Stomach (tissue), 8 donors: ENCODE measurements at regions not wholly inside any gene's neighbourhood (a gene's known extent, or its start where the extent isn't known, plus 50 kb on each side); places are given as distances from the start of the nearest gene placed in this dataset.
A peak's percentile ranks its signal among the peaks of the same experiment; 100 is the strongest.

Experiments
- DNase-seq, 2 donors: peaks; one replicate each; pipeline versions ENCODE4 v3.0.0 to v3.0.0-alpha.2; 2013 to 2019
- H3K27ac ChIP-seq, 5 donors: fragments of 200-600 bp in 4 of 5; sonication (generic) in 4 of 5; one replicate each; pipeline ENCODE4 v1.5.1; 2013 to 2019; ENCODE audit warnings: mild to moderate bottlenecking in 1 of 5, moderate library complexity in 1 of 5
- H3K27me3 ChIP-seq, 3 donors: fragments of 200-600 bp; sonication (generic); one replicate each; pipeline ENCODE4 v1.5.1; 2017 to 2019; ENCODE audit warnings: mixed run types in 1 of 3
- H3K36me3 ChIP-seq, 4 donors: fragments of 200-600 bp; sonication (generic); 1 replicate in 3 of 4; 2 replicates in 1 of 4; pipeline ENCODE4 v1.5.1; 2016 to 2019
- H3K4me1 ChIP-seq, 4 donors: fragments of 200-600 bp; sonication (generic); one replicate each; pipeline ENCODE4 v1.5.1; 2016 to 2019
- H3K4me3 ChIP-seq, 4 donors: fragments of 200-600 bp; sonication (generic) in 3 of 4; one replicate each; pipeline ENCODE4 v1.5.1; 2016 to 2019; ENCODE audit warnings: mild to moderate bottlenecking in 1 of 4
- H3K9me3 ChIP-seq, 4 donors: fragments of 200-600 bp; sonication (generic); one replicate each; pipeline ENCODE4 v1.5.1; 2016 to 2019
- EP300 ChIP-seq: sonication (generic); formaldehyde crosslinking; IDR thresholded peaks from one replicate; pipeline ENCODE4 v1.6.1; 2017; ENCODE audit warnings: antibody characterized with exemption
- POLR2A ChIP-seq, 4 donors: fragments of 450-650 bp; IDR thresholded peaks; one replicate each; pipeline ENCODE4 v1.6.1; 2016; ENCODE audit warnings: antibody characterized with exemption in 4 of 4, control low read depth in 2 of 4, mild to moderate bottlenecking in 1 of 4, moderate library complexity in 1 of 4
- POLR2AphosphoS5 ChIP-seq, 3 donors: sonication (generic); formaldehyde crosslinking; IDR thresholded peaks; one replicate each; pipeline ENCODE4 v1.6.1; 2016; ENCODE audit warnings: antibody characterized with exemption in 3 of 3
- WGBS, 5 donors: extraction: QIAGEN DNeasy Blood & Tissue Kit in 3 of 5; methylation state at CpG; one replicate each; pipeline versions ENCODE4 v1.1.5 to v1.1.7; 2013 to 2018; 5-methylcytosine and 5-hydroxymethylcytosine counted together
- intact Hi-C: fragments of 100-400 bp; cut with DNase I; formaldehyde crosslinking; loops from one replicate; pipeline ENCODE4 v1.15.1; 2023; ENCODE audit warnings: low total_unique reads
- TF ChIP-seq, protein P1 (sequence below), 7 experiments: fragments of 450-650 bp in 4 of 7; fragments of 200-600 bp in 3 of 7; sonication (generic) in 3 of 7; IDR thresholded peaks; one replicate each; pipeline ENCODE4 v1.5.1; 2016 to 2019; ENCODE audit warnings: antibody characterized with exemption in 7 of 7, control low read depth in 2 of 7, mild to moderate bottlenecking in 1 of 7
- donor health status: healthy with polysubstance abuse.
- donor health status: Bipolar disorder and iron deficiency.
- donor health status: healthy.

GRCh38 chr1:232441036-232441411 lies 188.9 kb downstream of the SIPA1L2 start:
- no peak for DNase-seq
- intact Hi-C loops = no loop called here
- 92 to 100% (median 100%) methylated on average over 1 of the region's 1 CpG for WGBS, 5 donors
- Histone ChIP-seq H3K27me3 (no peaks in the 10 kb centered on the region), H3K4me1 (peaks cover 0 to 4% (median 3%) of the 10 kb centered on the region in 4 donors), H3K9me3 (no peaks in the 10 kb centered on the region), H3K4me3 (no peak overlapping the region), H3K36me3 (peaks cover 0 to 70% (median 56%) of the 10 kb centered on the region in 4 donors), H3K27ac (no peak overlapping the region)
- TF ChIP-seq POLR2A (IDR thresholded peaks at IDR 0.05) = no peak
- TF ChIP-seq EP300 = no peak
- TF ChIP-seq, protein P1, sequence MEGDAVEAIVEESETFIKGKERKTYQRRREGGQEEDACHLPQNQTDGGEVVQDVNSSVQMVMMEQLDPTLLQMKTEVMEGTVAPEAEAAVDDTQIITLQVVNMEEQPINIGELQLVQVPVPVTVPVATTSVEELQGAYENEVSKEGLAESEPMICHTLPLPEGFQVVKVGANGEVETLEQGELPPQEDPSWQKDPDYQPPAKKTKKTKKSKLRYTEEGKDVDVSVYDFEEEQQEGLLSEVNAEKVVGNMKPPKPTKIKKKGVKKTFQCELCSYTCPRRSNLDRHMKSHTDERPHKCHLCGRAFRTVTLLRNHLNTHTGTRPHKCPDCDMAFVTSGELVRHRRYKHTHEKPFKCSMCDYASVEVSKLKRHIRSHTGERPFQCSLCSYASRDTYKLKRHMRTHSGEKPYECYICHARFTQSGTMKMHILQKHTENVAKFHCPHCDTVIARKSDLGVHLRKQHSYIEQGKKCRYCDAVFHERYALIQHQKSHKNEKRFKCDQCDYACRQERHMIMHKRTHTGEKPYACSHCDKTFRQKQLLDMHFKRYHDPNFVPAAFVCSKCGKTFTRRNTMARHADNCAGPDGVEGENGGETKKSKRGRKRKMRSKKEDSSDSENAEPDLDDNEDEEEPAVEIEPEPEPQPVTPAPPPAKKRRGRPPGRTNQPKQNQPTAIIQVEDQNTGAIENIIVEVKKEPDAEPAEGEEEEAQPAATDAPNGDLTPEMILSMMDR (IDR thresholded peaks at IDR 0.05) = no peak
- no peak for TF ChIP-seq POLR2AphosphoS5 (IDR thresholded peaks at IDR 0.05)

GRCh38 chr1:232440325-232441035 lies 189.5 kb downstream of the SIPA1L2 start:
- H3K36me3 ChIP-seq = peaks cover 0 to 66% (median 54%) of the 10 kb centered on the region in 4 donors
- 76 to 92% (median 86%) methylated on average over 11 of the region's 11 CpGs for WGBS, 5 donors
- no peaks in the 10 kb centered on the region for H3K27me3 ChIP-seq
- no peaks in the 10 kb centered on the region for H3K9me3 ChIP-seq
- H3K4me1 ChIP-seq = peaks cover 0 to 9% (median 8%) of the 10 kb centered on the region in 4 donors
- H3K4me3 ChIP-seq = no peak overlapping the region
- TF ChIP-seq EP300 (no peak), POLR2A (IDR thresholded peaks at IDR 0.05) (no peak), POLR2AphosphoS5 (IDR thresholded peaks at IDR 0.05) (no peak)
- TF ChIP-seq, protein P1 (IDR thresholded peaks at IDR 0.05) = no peak
- DNase-seq = no peak
- intact Hi-C loops = no loop called here
- H3K27ac ChIP-seq = no peak overlapping the region

GRCh38 chr1:232439011-232439410 lies 190.9 kb downstream of the SIPA1L2 start:
- WGBS, 5 donors = 95 to 97% (median 96%) methylated on average over 13 to 18 of the region's 18 CpGs
- TF ChIP-seq EP300 (no peak), POLR2AphosphoS5 (IDR thresholded peaks at IDR 0.05) (no peak), POLR2A (IDR thresholded peaks at IDR 0.05) (no peak)
- TF ChIP-seq, protein P1 (IDR thresholded peaks at IDR 0.05) = no peak
- intact Hi-C loops = no loop called here
- peaks cover 0 to 11% (median 10%) of the 10 kb centered on the region in 4 donors for H3K4me1 ChIP-seq
- H3K27me3 ChIP-seq = no peaks in the 10 kb centered on the region
- no peak for DNase-seq
- H3K27ac ChIP-seq = no peak overlapping the region
- no peaks in the 10 kb centered on the region for H3K9me3 ChIP-seq
- H3K4me3 ChIP-seq = no peak overlapping the region
- H3K36me3 ChIP-seq = peaks cover 0 to 69% (median 51%) of the 10 kb centered on the region in 4 donors

- Histone ChIP-seq H3K9me3 (no peaks in the 10 kb centered on the region), H3K27me3 (no peaks in the 10 kb centered on the region), H3K4me1 (peaks cover 0 to 11% (median 10%) of the 10 kb centered on the region in 4 donors), H3K36me3 (peaks cover 0 to 69% (median 51%) of the 10 kb centered on the region in 4 donors), H3K27ac (no peak overlapping the region), H3K4me3 (no peak overlapping the region)
- TF ChIP-seq POLR2AphosphoS5 (IDR thresholded peaks at IDR 0.05) (no peak), EP300 (no peak), POLR2A (IDR thresholded peaks at IDR 0.05) (no peak)
- TF ChIP-seq, protein P1 (IDR thresholded peaks at IDR 0.05) = no peak
- intact Hi-C loops = no loop called here
- DNase-seq = peak in 1 of 2 donors; percentile 29
- 76 to 86% (median 80%) methylated on average over 5 of the region's 5 CpGs for WGBS, 5 donors
These were observed 191.5 kb downstream of the SIPA1L2 start for GRCh38 chr1:232438476-232438875.
